Gastrocnemius medialis (tissue), 4 donors: ENCODE measurements at regions not wholly inside any gene's neighbourhood (a gene's known extent, or its start where the extent isn't known, plus 50 kb on each side); places are given as distances from the start of the nearest gene placed in this dataset.

Source experiments
- ATAC-seq, 2 donors: fragments of 150-250 bp; one replicate each; pipeline ENCODE4 v1.9.1; 2016
- DNase-seq, 2 donors: peaks; one replicate each; pipeline ENCODE4 v3.0.0-alpha.2; 2019
- H3K27ac ChIP-seq, 4 donors: fragments of 200-600 bp; sonication (generic); 1 replicate in 1 of 4; 2 replicates in 3 of 4; pipeline ENCODE4 v1.5.1; 2016 to 2018; ENCODE audit warnings: mild to moderate bottlenecking in 2 of 4, moderate library complexity in 1 of 4
- H3K27me3 ChIP-seq, 3 donors: fragments of 200-600 bp; sonication (generic) in 2 of 3; 1 replicate in 1 of 3; 2 replicates in 2 of 3; pipeline versions ENCODE4 v1.5.1 to v1.6.0; 2016 to 2019; ENCODE audit warnings: mild to moderate bottlenecking in 1 of 3, moderate library complexity in 1 of 3
- H3K36me3 ChIP-seq, 2 donors: fragments of 200-600 bp; sonication (generic) in 1 of 2; one replicate each; pipeline ENCODE4 v1.5.1; 2017 to 2018
- H3K4me1 ChIP-seq, 2 donors: fragments of 200-600 bp; sonication (generic) in 1 of 2; one replicate each; pipeline ENCODE4 v1.5.1; 2016 to 2017; ENCODE audit warnings: mild to moderate bottlenecking in 2 of 2
- H3K4me3 ChIP-seq, 4 donors: fragments of 200-600 bp; sonication (generic) in 3 of 4; 1 replicate in 1 of 4; 2 replicates in 3 of 4; pipeline ENCODE4 v1.5.1; 2016 to 2019; ENCODE audit warnings: mild to moderate bottlenecking in 2 of 4
- H3K9me3 ChIP-seq, 3 donors: fragments of 200-600 bp; sonication (generic) in 2 of 3; 1 replicate in 1 of 3; 2 replicates in 2 of 3; pipeline ENCODE4 v1.5.1; 2016 to 2019
- POLR2A ChIP-seq, 2 donors: fragments of 450-650 bp; IDR thresholded peaks; one replicate each; pipeline ENCODE4 v1.6.1; 2017; ENCODE audit warnings: antibody characterized with exemption in 2 of 2, mild to moderate bottlenecking in 2 of 2, moderate library complexity in 2 of 2
- in situ Hi-C, 4 donors: fragments of 200-750 bp; cut with MboI; loops; one replicate each; pipeline versions ENCODE4 v1.15.0 to v1.8.0; 2017; ENCODE audit warnings: low sequenced_read_pairs in 4 of 4
- intact Hi-C: fragments of 100-400 bp; cut with DNase I; formaldehyde crosslinking; loops from one replicate; pipeline ENCODE4 v1.15.1; 2023; ENCODE audit warnings: low total_unique reads
- TF ChIP-seq, protein P1 (sequence below), 5 experiments: fragments of 450-650 bp in 3 of 5; fragments of 200-600 bp in 2 of 5; sonication (generic) in 2 of 5; IDR thresholded peaks in 4 of 5; conservative IDR thresholded peaks in 1 of 5; 1 replicate in 4 of 5; 2 replicates in 1 of 5; pipeline ENCODE4 v1.5.1; 2016 to 2019; ENCODE audit warnings: antibody characterized with exemption in 5 of 5, mild to moderate bottlenecking in 3 of 5, moderate library complexity in 3 of 5

DNA sequence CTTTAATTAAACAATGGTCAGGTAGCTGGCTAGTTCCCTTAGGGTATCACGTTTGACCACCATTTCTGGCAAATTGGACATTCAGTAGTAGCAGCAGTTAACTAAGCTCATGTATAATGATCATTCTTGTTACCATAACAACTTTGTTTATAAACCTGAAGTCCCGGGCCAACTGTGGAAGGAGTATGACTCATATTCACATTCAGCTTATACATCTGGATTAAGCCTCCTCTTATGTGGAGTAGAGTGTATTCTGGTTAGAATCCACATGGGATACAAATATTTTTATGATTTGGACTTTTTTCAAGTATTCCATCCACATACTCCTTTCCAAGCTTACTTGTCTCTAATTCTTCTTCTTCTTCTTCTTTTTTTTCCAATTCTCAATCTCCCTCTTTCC, 70.3 kb upstream of the ZSWIM2 start:
- H3K9me3 ChIP-seq, result no peaks in the 10 kb centered on the region
- H3K4me1 ChIP-seq, result no peaks in the 10 kb centered on the region
- H3K36me3 ChIP-seq, result no peaks in the 10 kb centered on the region
- in situ Hi-C loops, result no loop called here
- intact Hi-C loops, result no loop called here
- no peak overlapping the region for H3K4me3 ChIP-seq
- no peak overlapping the region for H3K27ac ChIP-seq
- DNase-seq, result no peak
- ATAC-seq, result no peak
- no peaks in the 10 kb centered on the region for H3K27me3 ChIP-seq
- no peak for TF ChIP-seq POLR2A (IDR thresholded peaks at IDR 0.05)
- TF ChIP-seq, protein P1, sequence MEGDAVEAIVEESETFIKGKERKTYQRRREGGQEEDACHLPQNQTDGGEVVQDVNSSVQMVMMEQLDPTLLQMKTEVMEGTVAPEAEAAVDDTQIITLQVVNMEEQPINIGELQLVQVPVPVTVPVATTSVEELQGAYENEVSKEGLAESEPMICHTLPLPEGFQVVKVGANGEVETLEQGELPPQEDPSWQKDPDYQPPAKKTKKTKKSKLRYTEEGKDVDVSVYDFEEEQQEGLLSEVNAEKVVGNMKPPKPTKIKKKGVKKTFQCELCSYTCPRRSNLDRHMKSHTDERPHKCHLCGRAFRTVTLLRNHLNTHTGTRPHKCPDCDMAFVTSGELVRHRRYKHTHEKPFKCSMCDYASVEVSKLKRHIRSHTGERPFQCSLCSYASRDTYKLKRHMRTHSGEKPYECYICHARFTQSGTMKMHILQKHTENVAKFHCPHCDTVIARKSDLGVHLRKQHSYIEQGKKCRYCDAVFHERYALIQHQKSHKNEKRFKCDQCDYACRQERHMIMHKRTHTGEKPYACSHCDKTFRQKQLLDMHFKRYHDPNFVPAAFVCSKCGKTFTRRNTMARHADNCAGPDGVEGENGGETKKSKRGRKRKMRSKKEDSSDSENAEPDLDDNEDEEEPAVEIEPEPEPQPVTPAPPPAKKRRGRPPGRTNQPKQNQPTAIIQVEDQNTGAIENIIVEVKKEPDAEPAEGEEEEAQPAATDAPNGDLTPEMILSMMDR (IDR thresholded peaks at IDR 0.05 in 4 of 5, conservative IDR thresholded peaks at IDR 0.05 in 1 of 5), result no peak

DNA sequence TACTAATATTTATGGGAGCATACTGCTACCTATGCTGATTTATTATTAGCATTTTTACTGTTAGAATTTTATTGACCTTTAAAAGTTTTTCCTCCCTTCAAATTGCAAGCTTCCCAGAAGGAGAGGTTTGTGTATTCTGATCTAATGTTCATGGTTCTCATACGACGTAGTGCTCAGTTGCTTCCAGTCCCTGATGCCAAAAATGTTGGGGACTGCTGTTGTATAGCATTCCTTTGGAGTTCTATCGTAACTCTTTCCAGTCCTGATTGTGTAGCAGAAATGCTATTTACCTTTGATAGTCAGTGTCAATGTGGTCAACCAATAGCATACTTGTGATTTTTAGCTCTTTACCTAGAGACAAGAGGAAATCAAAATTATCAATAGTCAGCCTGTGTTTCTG, 69.5 kb upstream of the ZSWIM2 start:
- in situ Hi-C loops, result no loop called here
- TF ChIP-seq, protein P1 (IDR thresholded peaks at IDR 0.05 in 4 of 5, conservative IDR thresholded peaks at IDR 0.05 in 1 of 5), result no peak
- no peak for TF ChIP-seq POLR2A (IDR thresholded peaks at IDR 0.05)
- ATAC-seq (no peak), DNase-seq (no peak)
- no peaks in the 10 kb centered on the region for H3K27me3 ChIP-seq
- no peaks in the 10 kb centered on the region for H3K36me3 ChIP-seq
- H3K27ac ChIP-seq, result no peak overlapping the region
- no peaks in the 10 kb centered on the region for H3K4me1 ChIP-seq
- intact Hi-C loops, result no loop called here
- H3K4me3 ChIP-seq, result no peak overlapping the region
- H3K9me3 ChIP-seq, result no peaks in the 10 kb centered on the region

DNA sequence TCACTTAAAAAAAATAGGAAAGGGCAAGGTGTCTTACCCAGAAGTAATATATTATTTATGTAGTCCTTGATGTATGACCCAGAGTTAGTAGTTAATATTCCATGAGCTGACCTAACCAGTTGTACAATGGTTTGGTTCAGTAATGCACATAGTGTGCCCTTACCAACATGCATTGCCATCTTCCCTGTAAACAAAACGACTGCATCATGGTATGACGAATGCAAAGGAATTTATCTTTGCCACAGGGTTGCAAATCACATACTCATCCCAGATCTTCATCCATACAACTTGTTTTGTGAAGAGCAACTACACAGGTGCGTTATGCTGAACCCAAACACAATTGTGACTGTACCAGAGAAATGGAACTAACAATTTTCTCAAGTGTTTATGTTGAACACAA, 68.9 kb upstream of the ZSWIM2 start:
- TF ChIP-seq, protein P1 (IDR thresholded peaks at IDR 0.05 in 4 of 5, conservative IDR thresholded peaks at IDR 0.05 in 1 of 5), result no peak
- TF ChIP-seq POLR2A (IDR thresholded peaks at IDR 0.05), result no peak
- intact Hi-C loops, result no loop called here

DNA sequence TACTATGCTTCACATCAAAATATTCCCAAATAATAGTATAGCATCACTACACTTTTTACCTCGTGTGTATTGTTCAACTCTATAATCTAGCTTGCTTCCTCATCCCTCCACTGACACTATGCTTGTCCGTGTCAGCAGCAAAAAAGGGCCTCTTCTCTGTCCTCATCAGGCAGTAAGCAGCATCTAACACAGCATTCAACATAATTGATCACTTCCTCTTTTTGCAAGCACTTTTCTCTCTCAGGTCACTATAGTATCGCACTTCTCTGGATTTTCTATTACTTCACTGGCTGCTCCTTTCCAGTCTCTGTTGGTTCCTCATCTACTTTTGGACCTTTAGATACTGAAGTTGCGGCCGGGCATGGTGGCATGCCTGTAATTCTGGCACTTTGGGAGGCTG, 64.9 kb upstream of the ZSWIM2 start:
- H3K36me3 ChIP-seq, result no peaks in the 10 kb centered on the region
- DNase-seq (no peak), ATAC-seq (no peak)
- TF ChIP-seq, protein P1 (IDR thresholded peaks at IDR 0.05 in 4 of 5, conservative IDR thresholded peaks at IDR 0.05 in 1 of 5), result no peak
- TF ChIP-seq POLR2A (IDR thresholded peaks at IDR 0.05), result no peak
- in situ Hi-C loops, result no loop called here
- H3K4me1 ChIP-seq, result no peaks in the 10 kb centered on the region
- H3K27ac ChIP-seq, result no peak overlapping the region
- no peaks in the 10 kb centered on the region for H3K9me3 ChIP-seq
- intact Hi-C loops, result no loop called here
- H3K4me3 ChIP-seq, result no peak overlapping the region
- no peaks in the 10 kb centered on the region for H3K27me3 ChIP-seq

More for the DNA sequence above, 68.9 kb upstream of the ZSWIM2 start:
- no peaks in the 10 kb centered on the region for H3K9me3 ChIP-seq
- DNase-seq (no peak), ATAC-seq (no peak)
- H3K36me3 ChIP-seq, result no peaks in the 10 kb centered on the region
- H3K4me3 ChIP-seq, result no peak overlapping the region
- no peaks in the 10 kb centered on the region for H3K27me3 ChIP-seq
- H3K27ac ChIP-seq, result no peak overlapping the region
- in situ Hi-C loops, result no loop called here
- no peaks in the 10 kb centered on the region for H3K4me1 ChIP-seq

DNA sequence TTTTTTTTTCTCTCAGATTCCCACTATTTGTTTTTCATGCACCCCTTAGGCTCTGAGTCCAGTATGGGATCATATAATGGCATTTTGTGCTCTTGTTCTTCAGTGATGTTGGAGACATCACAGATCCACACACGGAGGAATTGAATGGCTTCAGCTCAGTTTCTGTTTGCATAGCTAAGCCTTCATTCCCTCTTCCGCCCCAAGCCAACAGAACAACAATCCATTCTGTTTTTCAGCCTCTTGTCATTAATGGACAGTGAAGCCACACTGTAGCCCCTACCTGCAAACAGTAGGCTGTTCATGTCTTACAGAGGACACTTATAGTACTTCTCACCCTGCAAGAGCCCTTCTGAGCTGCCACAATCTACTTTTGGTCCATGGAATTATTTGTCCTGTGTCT, 64.0 kb upstream of the ZSWIM2 start:
- DNase-seq, result no peak
- no peaks in the 10 kb centered on the region for H3K27me3 ChIP-seq
- no peak overlapping the region for H3K4me3 ChIP-seq
- ATAC-seq, result no peak
- no peaks in the 10 kb centered on the region for H3K4me1 ChIP-seq
- in situ Hi-C loops, result no loop called here
- intact Hi-C loops, result no loop called here
- TF ChIP-seq POLR2A (IDR thresholded peaks at IDR 0.05), result no peak
- TF ChIP-seq, protein P1 (IDR thresholded peaks at IDR 0.05 in 4 of 5, conservative IDR thresholded peaks at IDR 0.05 in 1 of 5), result no peak
- no peaks in the 10 kb centered on the region for H3K9me3 ChIP-seq
- no peak overlapping the region for H3K27ac ChIP-seq
- no peaks in the 10 kb centered on the region for H3K36me3 ChIP-seq
